Uterus (tissue), 2 donors: ENCODE measurements at regions not wholly inside any gene's neighbourhood (a gene's known extent, or its start where the extent isn't known, plus 50 kb on each side); places are given as distances from the start of the nearest gene placed in this dataset.

ENCODE experiments used
- CTCF ChIP-seq, 4 experiments: fragments of 200-600 bp in 2 of 4; fragments of 450-650 bp in 2 of 4; sonication (generic) in 2 of 4; IDR thresholded peaks; one replicate each; pipeline ENCODE4 v1.5.1; 2016 to 2019; ENCODE audit warnings: antibody characterized with exemption in 4 of 4, mild to moderate bottlenecking in 2 of 4, moderate library complexity in 1 of 4
- POLR2A ChIP-seq, 2 donors: fragments of 450-650 bp; IDR thresholded peaks; one replicate each; pipeline ENCODE4 v1.6.1; 2016; ENCODE audit warnings: antibody characterized with exemption in 2 of 2, mild to moderate bottlenecking in 1 of 2, moderate library complexity in 1 of 2

- TF ChIP-seq CTCF (IDR thresholded peaks at IDR 0.05), result no peak
- TF ChIP-seq POLR2A (IDR thresholded peaks at IDR 0.05), result no peak
Observed at GRCh38 chr2:22217881-22218280, 1094.1 kb downstream of the TDRD15 start.
